ENCODE measurements at regions not wholly inside any gene's neighbourhood (a gene's known extent, or its start where the extent isn't known, plus 50 kb on each side); places are given as distances from the start of the nearest gene placed in this dataset.

DNA sequence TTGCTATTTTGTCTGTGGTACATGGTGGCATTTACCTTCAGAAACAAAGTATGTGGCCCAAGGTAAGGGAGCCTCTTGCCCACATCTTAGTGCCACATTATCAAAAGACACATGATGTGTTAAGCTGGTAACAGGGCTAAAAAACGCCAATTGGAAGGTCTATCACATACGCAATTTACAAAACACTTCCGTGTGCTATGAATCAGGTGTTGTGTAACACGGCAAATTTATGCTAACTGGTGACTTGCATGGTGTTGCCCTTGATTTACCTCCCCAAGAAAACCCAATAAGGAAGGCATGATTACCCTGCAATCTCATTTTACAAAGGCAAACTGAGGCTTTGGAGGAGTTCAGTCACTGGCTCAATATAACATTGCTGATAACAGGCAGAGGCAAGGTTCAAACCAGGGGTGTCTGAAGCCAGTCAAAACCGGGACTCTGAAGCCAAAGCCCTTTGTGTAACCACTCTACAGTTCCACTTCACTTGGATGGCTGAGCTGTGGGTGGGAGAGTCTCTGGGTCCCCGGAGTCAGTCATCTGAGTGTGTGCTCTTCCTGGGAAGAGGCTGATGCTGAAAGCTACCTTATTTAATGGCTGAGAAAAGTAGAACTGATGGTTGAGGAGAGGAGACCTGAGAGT lies 103.9 kb upstream of the BCL6 start:
- Histone ChIP-seq H3K79me2 (ENCODE audit: insufficient read depth, low read depth) (no peaks in the 10 kb centered on the region), H2AFZ (ENCODE audit: low read depth) (no peak overlapping the region), H4K20me1 (ENCODE audit: insufficient read depth) (no peaks in the 10 kb centered on the region), H3K4me2 (no peak overlapping the region), H3K4me1 (ENCODE audit: low read depth, poor library complexity, severe bottlenecking) (no peaks in the 10 kb centered on the region), H3K4me3 (IDR thresholded peaks at IDR 0.05; ENCODE audit: insufficient read depth, low read depth, low read length) (no peak overlapping the region), H3K36me3 (ENCODE audit: insufficient read depth) (no peaks in the 10 kb centered on the region), H3K27ac (no peak overlapping the region), H3K9ac (no peak overlapping the region), H3K27me3 (ENCODE audit: insufficient read depth, low read depth) (no peaks in the 10 kb centered on the region)
- TF ChIP-seq CTCF (conservative IDR thresholded peaks at IDR 0.05; ENCODE audit: low read depth, low read length): no peak

- H4K20me1 ChIP-seq (ENCODE audit: insufficient read depth): no peaks in the 10 kb centered on the region
- TF ChIP-seq CTCF (conservative IDR thresholded peaks at IDR 0.05; ENCODE audit: low read depth, low read length): no peak
- no peaks in the 10 kb centered on the region for H3K4me1 ChIP-seq (ENCODE audit: low read depth, poor library complexity, severe bottlenecking)
- H3K36me3 ChIP-seq (ENCODE audit: insufficient read depth): no peaks in the 10 kb centered on the region
- no peak overlapping the region for H3K4me2 ChIP-seq
- no peaks in the 10 kb centered on the region for H3K27me3 ChIP-seq (ENCODE audit: insufficient read depth, low read depth)
- no peak overlapping the region for H2AFZ ChIP-seq (ENCODE audit: low read depth)
- H3K27ac ChIP-seq: no peak overlapping the region
- H3K4me3 ChIP-seq (IDR thresholded peaks at IDR 0.05; ENCODE audit: insufficient read depth, low read depth, low read length): no peak overlapping the region
- no peaks in the 10 kb centered on the region for H3K79me2 ChIP-seq (ENCODE audit: insufficient read depth, low read depth)
- H3K9ac ChIP-seq: no peak overlapping the region
Measured at GRCh38 chr3:187850258-187850921, 105.1 kb upstream of the BCL6 start.

DNA sequence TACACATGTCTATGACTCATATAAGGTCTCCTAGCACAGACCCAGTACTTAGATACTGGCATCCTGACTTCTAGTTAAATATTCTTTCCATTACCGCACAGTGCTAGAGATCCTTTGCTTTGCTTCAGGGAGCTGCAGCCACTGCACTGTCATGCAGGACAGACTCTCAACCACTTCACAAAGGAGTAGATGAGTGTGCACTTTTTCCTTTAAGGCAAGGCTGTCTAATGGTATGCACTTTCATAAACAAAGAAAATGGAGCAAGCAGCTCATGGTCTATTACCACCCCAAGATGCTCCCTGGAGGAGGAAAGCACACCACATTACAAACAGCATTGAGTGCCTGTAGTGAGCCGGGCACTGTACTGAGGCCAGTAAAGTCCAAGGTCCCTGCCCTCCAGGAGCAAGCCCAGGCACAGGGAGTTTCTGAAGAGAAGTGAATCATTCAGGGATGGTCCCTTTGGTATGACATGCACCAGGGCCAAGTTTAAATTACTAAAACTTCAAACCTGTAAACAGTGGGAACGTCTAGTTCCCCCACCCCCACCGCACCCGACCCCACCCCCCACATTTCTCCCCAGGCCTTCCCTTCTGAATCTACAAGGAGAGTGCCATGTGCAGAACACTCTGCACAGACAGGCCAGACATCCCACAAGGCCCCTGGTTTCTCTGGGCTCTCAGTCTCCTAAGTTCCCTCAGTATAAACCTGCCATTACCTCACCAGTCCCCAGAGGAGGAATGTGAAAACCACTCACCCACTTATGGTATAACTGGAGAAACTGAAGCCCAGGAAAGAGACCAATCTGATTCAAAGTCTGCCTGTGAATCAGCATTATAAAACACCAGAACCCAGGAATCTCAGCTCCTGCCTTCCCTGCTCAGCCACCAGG lies 107.8 kb upstream of the BCL6 start:
- no peak for TF ChIP-seq CTCF (conservative IDR thresholded peaks at IDR 0.05; ENCODE audit: low read depth, low read length)
- no peak overlapping the region for H3K4me2 ChIP-seq

DNA sequence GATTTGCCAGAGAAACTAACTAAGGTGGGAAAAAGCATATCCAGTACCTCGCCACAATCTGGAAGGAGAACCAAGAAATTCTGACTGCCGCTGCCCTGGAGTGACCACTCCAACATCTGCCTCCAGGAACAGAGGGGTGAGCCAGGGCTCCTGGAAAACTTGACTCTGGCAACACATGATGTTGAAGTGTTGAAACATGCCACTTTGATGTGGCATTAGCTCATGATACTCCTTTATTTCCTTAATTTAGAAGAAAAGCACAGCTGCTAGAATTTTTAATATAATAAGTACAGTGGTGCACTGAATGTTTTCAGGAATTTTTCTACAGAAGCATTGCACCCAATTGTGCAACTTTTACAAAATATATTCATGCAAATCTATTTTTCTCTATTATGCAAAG lies 109.9 kb upstream of the BCL6 start:
- H3K27ac ChIP-seq: no peak overlapping the region
- no peaks in the 10 kb centered on the region for H3K4me1 ChIP-seq (ENCODE audit: low read depth, poor library complexity, severe bottlenecking)
- TF ChIP-seq CTCF (conservative IDR thresholded peaks at IDR 0.05; ENCODE audit: low read depth, low read length): no peak

More for the DNA sequence above, 107.8 kb upstream of the BCL6 start:
- H3K4me1 ChIP-seq (ENCODE audit: low read depth, poor library complexity, severe bottlenecking): no peaks in the 10 kb centered on the region
- no peaks in the 10 kb centered on the region for H4K20me1 ChIP-seq (ENCODE audit: insufficient read depth)
- H3K27ac ChIP-seq: no peak overlapping the region
- no peak overlapping the region for H2AFZ ChIP-seq (ENCODE audit: low read depth)
- H3K79me2 ChIP-seq (ENCODE audit: insufficient read depth, low read depth): no peaks in the 10 kb centered on the region
- H3K36me3 ChIP-seq (ENCODE audit: insufficient read depth): no peaks in the 10 kb centered on the region
- no peaks in the 10 kb centered on the region for H3K27me3 ChIP-seq (ENCODE audit: insufficient read depth, low read depth)
- no peak overlapping the region for H3K9ac ChIP-seq
- no peak overlapping the region for H3K4me3 ChIP-seq (IDR thresholded peaks at IDR 0.05; ENCODE audit: insufficient read depth, low read depth, low read length)

More for the DNA sequence above, 109.9 kb upstream of the BCL6 start:
- Histone ChIP-seq H3K4me2 (no peak overlapping the region), H3K4me3 (IDR thresholded peaks at IDR 0.05; ENCODE audit: insufficient read depth, low read depth, low read length) (no peak overlapping the region), H3K27me3 (ENCODE audit: insufficient read depth, low read depth) (no peaks in the 10 kb centered on the region), H3K79me2 (ENCODE audit: insufficient read depth, low read depth) (no peaks in the 10 kb centered on the region), H4K20me1 (ENCODE audit: insufficient read depth) (no peaks in the 10 kb centered on the region), H3K36me3 (ENCODE audit: insufficient read depth) (no peaks in the 10 kb centered on the region), H2AFZ (ENCODE audit: low read depth) (no peak overlapping the region), H3K9ac (no peak overlapping the region)
